HepG2 (cell line): ENCODE measurements at regions not wholly inside any gene's neighbourhood (a gene's known extent, or its start where the extent isn't known, plus 50 kb on each side); places are given as distances from the start of the nearest gene placed in this dataset.

Experiments
- ATAC-seq: fragments of 200-7000 bp; cut with Tn5 transposase; 3 replicates; pipeline ENCODE4 v1.9.1; 2020; ENCODE audit warnings: mild to moderate bottlenecking, moderate library complexity
- BruUV-seq: library from RNA; stranded (reverse); fragments of 400-500 nt; replicated peaks from 2 replicates; lab custom pipeline; 2021; lab: Mats Ljungman, UMichigan
- CTCF ChIA-PET: fragments of 300-600 bp; formaldehyde crosslinking; extraction: SDS; loops from one replicate; lab custom pipeline; 2021; ENCODE audit warnings: low total read pairs, inconsistent platforms, low intra/inter-chr PET ratio; lab: Yijun Ruan, JAX
- POLR2A ChIA-PET: fragments of 350-600 bp; sonication (Branson Sonifier 250); formaldehyde crosslinking; loops from one replicate; lab custom pipeline; 2020; ENCODE audit warnings: antibody characterized with exemption, inconsistent platforms; lab: Yijun Ruan, JAX
- DNase-seq: peaks from one replicate; pipeline ENCODE4 v3.0.0-alpha.2; 2015; ENCODE audit warnings: low spot score
- FAIRE-seq: peaks from 3 replicates; lab custom pipeline; 2011; peaks lifted over from hg19 to GRCh38; lab: Jason Lieb, UNC
- H2AFZ ChIP-seq: one replicate; pipeline ENCODE4 v1.6.1; 2011; ENCODE audit warnings: low read length, inconsistent platforms
- H3K27ac ChIP-seq: fragments of 300-600 bp; 3 replicates; pipeline ENCODE4 v1.8.0; 2011; ENCODE audit warnings: mixed run types, mild to moderate bottlenecking, mixed read lengths, low read length, inconsistent platforms; ENCODE audit not compliant: insufficient read depth; ENCODE audit errors: extremely low read length
- H3K27me3 ChIP-seq, 2 experiments: fragments of 200-600 bp in 1 of 2; 2 replicates in 1 of 2; 3 replicates in 1 of 2; pipeline versions ENCODE4 v1.6.0 to v1.8.0; 2011; ENCODE audit warnings: low read length in 2 of 2, mild to moderate bottlenecking in 2 of 2, moderate library complexity in 2 of 2, inconsistent platforms in 1 of 2; ENCODE audit not compliant: insufficient read depth in 2 of 2, control insufficient read depth in 1 of 2
- H3K36me3 ChIP-seq, 2 experiments: fragments of 200-600 bp in 1 of 2; replicated peaks in 1 of 2; 2 replicates in 1 of 2; 3 replicates in 1 of 2; pipeline versions ENCODE4 v1.5.1 to v1.8.0; 2011; ENCODE audit warnings: low read length in 2 of 2, inconsistent platforms in 1 of 2; ENCODE audit not compliant: insufficient read depth in 2 of 2, control insufficient read depth in 1 of 2
- H3K4me1 ChIP-seq: 2 replicates; pipeline ENCODE4 v1.5.1; 2012; ENCODE audit warnings: low read length, inconsistent platforms; ENCODE audit not compliant: insufficient read depth
- H3K4me2 ChIP-seq: 2 replicates; pipeline ENCODE4 v1.6.0; 2011; ENCODE audit warnings: low read depth, low read length, inconsistent platforms
- H3K4me3 ChIP-seq, 3 experiments: fragments of 200-600 bp in 1 of 3; sonication (generic), shearing (Covaris generic) in 1 of 3; replicated peaks in 1 of 3; 2 replicates each; pipeline ENCODE4 v1.5.1; 2011 to 2016; ENCODE audit warnings: low read length in 3 of 3, inconsistent platforms in 2 of 3, low read depth in 2 of 3, mild to moderate bottlenecking in 2 of 3, control low read depth in 1 of 3, mixed read lengths in 1 of 3; ENCODE audit not compliant: insufficient read depth in 1 of 3
- H3K79me2 ChIP-seq: one replicate; pipeline ENCODE4 v1.6.1; 2011; ENCODE audit warnings: low read length, inconsistent platforms; ENCODE audit not compliant: insufficient read depth
- H3K9ac ChIP-seq: 2 replicates; pipeline ENCODE4 v1.6.0; 2011; ENCODE audit warnings: mild to moderate bottlenecking, low read depth, low read length, inconsistent platforms; ENCODE audit not compliant: insufficient read depth
- H3K9me3 ChIP-seq: 2 replicates; pipeline ENCODE4 v1.5.1; 2012; ENCODE audit warnings: mild to moderate bottlenecking, low read length
- H4K20me1 ChIP-seq: 2 replicates; pipeline ENCODE4 v1.6.0; 2011; ENCODE audit warnings: inconsistent platforms, mild to moderate bottlenecking, low read length, moderate library complexity; ENCODE audit not compliant: insufficient read depth
- GFI1 ChIP-seq: sonication (generic); formaldehyde crosslinking; IDR thresholded peaks from 2 replicates; pipeline ENCODE4 v1.5.0; 2020; ENCODE audit warnings: missing genetic modification reagents, mild to moderate bottlenecking, borderline replicate concordance
- HNRNPK ChIP-seq: fragments of 200-400 bp; formaldehyde crosslinking; IDR thresholded peaks from 2 replicates; pipeline ENCODE4 v1.6.1; 2018; ENCODE audit warnings: low read length, low read depth, moderate library complexity, mild to moderate bottlenecking; ENCODE audit not compliant: poor library complexity, severe bottlenecking
- MXD1 ChIP-seq: sonication (generic); formaldehyde crosslinking; IDR thresholded peaks from 2 replicates; pipeline ENCODE4 v1.4.0; 2020; ENCODE audit warnings: mild to moderate bottlenecking, missing genetic modification reagents
- ZNF317 ChIP-seq: sonication (generic); formaldehyde crosslinking; IDR thresholded peaks from 2 replicates; pipeline ENCODE4 v1.5.0; 2020; ENCODE audit warnings: mild to moderate bottlenecking, missing genetic modification reagents
- ZNF616 ChIP-seq: sonication (generic); formaldehyde crosslinking; IDR thresholded peaks from 2 replicates; pipeline ENCODE4 v1.5.0; 2020; ENCODE audit warnings: low read depth, mild to moderate bottlenecking, missing genetic modification reagents
- WGBS: methylation state at CpG from one replicate; pipeline ENCODE4 v1.1.6; 2017; ENCODE audit warnings: low lambda C conversion rate; 5-methylcytosine and 5-hydroxymethylcytosine counted together
- in situ Hi-C: cut with HindIII; loops from 2 replicates; pipeline ENCODE4 v1.10.0; 2017; ENCODE audit warnings: low pct_unique_long_range_greater_than_20kb; ENCODE audit not compliant: extremely low pct_ligation_motif_present
- intact Hi-C: fragments of 100-400 bp; cut with micrococcal nuclease; formaldehyde crosslinking; loops from one replicate; pipeline ENCODE4 v1.10.0; 2022; ENCODE audit not compliant: unreplicated experiment
- TF ChIP-seq, protein P1 (sequence below): sonication (generic); formaldehyde crosslinking; IDR thresholded peaks from 2 replicates; pipeline ENCODE4 v1.4.0; 2020; ENCODE audit warnings: missing genetic modification reagents
- TF ChIP-seq, protein P2 (sequence below): sonication (generic); formaldehyde crosslinking; IDR thresholded peaks from 2 replicates; pipeline ENCODE4 v1.5.0; 2020; ENCODE audit warnings: mild to moderate bottlenecking, low read depth, missing genetic modification reagents, borderline replicate concordance

GRCh38 chr4:110680265-110680664, 57.4 kb upstream of the PITX2 start:
- BruUV-seq = no TSS peak
- Histone ChIP-seq H2AFZ (no peak overlapping the region), H3K4me2 (no peak overlapping the region), H3K4me1 (no peaks in the 10 kb centered on the region), H4K20me1 (no peaks in the 10 kb centered on the region), H3K27ac (no peak overlapping the region), H3K79me2 (no peaks in the 10 kb centered on the region), H3K27me3 (no peaks in the 10 kb centered on the region), H3K36me3 (no peaks in the 10 kb centered on the region), H3K4me3 (no peak overlapping the region), H3K9ac (no peak overlapping the region), H3K9me3 (no peaks in the 10 kb centered on the region)
- DNase-seq (no peak), ATAC-seq (no peak), FAIRE-seq (no peak)
- TF ChIP-seq ZNF616 (CRISPR knock-in tag) (no peak), HNRNPK (no peak), ZNF317 (no peak), GFI1 (CRISPR knock-in tag) (no peak), MXD1 (CRISPR knock-in tag) (no peak)
- TF ChIP-seq, protein P1, sequence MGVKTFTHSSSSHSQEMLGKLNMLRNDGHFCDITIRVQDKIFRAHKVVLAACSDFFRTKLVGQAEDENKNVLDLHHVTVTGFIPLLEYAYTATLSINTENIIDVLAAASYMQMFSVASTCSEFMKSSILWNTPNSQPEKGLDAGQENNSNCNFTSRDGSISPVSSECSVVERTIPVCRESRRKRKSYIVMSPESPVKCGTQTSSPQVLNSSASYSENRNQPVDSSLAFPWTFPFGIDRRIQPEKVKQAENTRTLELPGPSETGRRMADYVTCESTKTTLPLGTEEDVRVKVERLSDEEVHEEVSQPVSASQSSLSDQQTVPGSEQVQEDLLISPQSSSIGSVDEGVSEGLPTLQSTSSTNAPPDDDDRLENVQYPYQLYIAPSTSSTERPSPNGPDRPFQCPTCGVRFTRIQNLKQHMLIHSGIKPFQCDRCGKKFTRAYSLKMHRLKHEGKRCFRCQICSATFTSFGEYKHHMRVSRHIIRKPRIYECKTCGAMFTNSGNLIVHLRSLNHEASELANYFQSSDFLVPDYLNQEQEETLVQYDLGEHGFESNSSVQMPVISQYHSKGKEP (CRISPR knock-in tag) = no peak
- TF ChIP-seq, protein P2, sequence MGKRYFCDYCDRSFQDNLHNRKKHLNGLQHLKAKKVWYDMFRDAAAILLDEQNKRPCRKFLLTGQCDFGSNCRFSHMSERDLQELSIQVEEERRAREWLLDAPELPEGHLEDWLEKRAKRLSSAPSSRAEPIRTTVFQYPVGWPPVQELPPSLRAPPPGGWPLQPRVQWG (CRISPR knock-in tag) = no peak
- intact Hi-C loops (no loop called here), in situ Hi-C loops (no loop called here)
- ChIA-PET POLR2A (no interaction called here), CTCF (no interaction called here)
- under 1% methylated on average over 4 of the region's 4 CpGs for WGBS
